ENCODE measurements at regions not wholly inside any gene's neighbourhood (a gene's known extent, or its start where the extent isn't known, plus 50 kb on each side); places are given as distances from the start of the nearest gene placed in this dataset.

DNA sequence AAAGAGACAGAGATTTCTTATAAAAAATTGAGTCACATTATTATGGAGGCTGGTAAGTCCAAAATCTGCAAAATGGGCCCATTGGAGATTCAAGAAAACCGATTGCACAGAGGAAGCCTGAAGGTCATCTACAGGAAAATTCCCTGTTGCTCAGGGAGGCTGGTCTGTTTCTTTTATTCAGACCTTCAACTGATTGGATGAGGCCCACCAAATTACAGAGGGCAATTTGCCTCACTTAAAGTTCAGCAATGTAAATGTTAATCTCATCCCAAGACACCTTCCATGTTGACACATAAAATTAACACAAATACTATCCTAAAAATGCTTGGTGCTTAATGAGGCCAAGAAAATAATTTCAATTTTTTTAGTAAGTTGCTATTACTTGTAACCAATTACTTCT is 219.2 kb upstream of the RUNX1 start:
- WGBS (ENCODE audit: missing lambda C conversion rate): 14% methylated on average over 1 of the region's 1 CpG
- CTCF ChIA-PET: no interaction called here
- ATAC-seq (no peak), FAIRE-seq (no peak), DNase-seq (ENCODE audit: low read depth in 1 of 2, low spot score in 1 of 2) (no peak)
- no peak for TF ChIP-seq FOSL2 (IDR thresholded peaks at IDR 0.05)
- no peak for TF ChIP-seq FOSL2 (CRISPR knock-in tag; IDR thresholded peaks at IDR 0.05)
- no peak overlapping the region for H3K27ac ChIP-seq
- H3K4me3 ChIP-seq: no peak overlapping the region
- no peaks in the 10 kb centered on the region for H3K9me3 ChIP-seq
- H3K4me1 ChIP-seq: peaks cover 12% of the 10 kb centered on the region
- POLR2A ChIA-PET: no interaction called here
- no peak overlapping the region for H3K4me2 ChIP-seq

DNA sequence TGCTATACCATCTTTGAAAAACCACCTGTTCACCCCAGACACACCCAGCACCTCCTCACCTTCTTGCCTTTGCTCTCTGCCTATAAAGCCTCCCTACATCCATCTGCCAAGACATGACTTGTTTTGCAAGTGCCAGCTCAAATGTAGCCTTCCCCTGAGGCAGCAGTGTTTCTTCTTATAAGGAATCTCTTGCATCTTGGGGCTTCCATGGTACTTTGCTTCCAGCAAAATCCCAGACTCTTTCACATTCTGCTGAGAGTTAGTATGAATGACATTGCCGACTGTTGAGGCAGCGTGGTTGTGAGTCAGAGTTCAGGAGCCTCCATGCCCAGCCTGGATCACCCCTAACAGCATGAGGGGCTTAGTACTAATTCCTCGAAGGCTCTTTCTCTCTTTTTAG is 217.4 kb upstream of the RUNX1 start:
- no peak for ATAC-seq
- Histone ChIP-seq H3K27ac (peak overlapping the region in 1 of 2 experiments; percentile 55; a peak in 1 of 6 replicates), H3K4me2 (no peak overlapping the region), H3K9me3 (no peaks in the 10 kb centered on the region), H3K4me1 (peaks cover 12% of the 10 kb centered on the region), H3K4me3 (no peak overlapping the region)
- ChIA-PET POLR2A (no interaction called here), CTCF (interaction anchor here (1.3 kb wide), 1 partner anchor 377 kb away, joined by 4 read pairs; no protein-coding TSS in a partner anchor)
- no peak for DNase-seq (ENCODE audit: low read depth in 1 of 2, low spot score in 1 of 2)
- FAIRE-seq: no peak
- TF ChIP-seq CBX2 (IDR thresholded peaks at IDR 0.05; ENCODE audit: borderline replicate concordance, low read depth) (no peak), TFCP2L1 (CRISPR knock-in tag; IDR thresholded peaks at IDR 0.05) (no peak), NPAS2 (CRISPR knock-in tag; IDR thresholded peaks at IDR 0.05; ENCODE audit: borderline replicate concordance) (no peak), ZSCAN20 (CRISPR knock-in tag; IDR thresholded peaks at IDR 0.05) (no peak), FOSL2 (IDR thresholded peaks at IDR 0.05) (no peak), FOSL2 (CRISPR knock-in tag; IDR thresholded peaks at IDR 0.05) (no peak), HOXB13 (CRISPR knock-in tag; IDR thresholded peaks at IDR 0.05; ENCODE audit: low read depth) (no peak), SMC3 (IDR thresholded peaks at IDR 0.05) (no peak), RCOR1 (IDR thresholded peaks at IDR 0.05; ENCODE audit: low read depth, low read length) (no peak), FOSB (CRISPR knock-in tag; IDR thresholded peaks at IDR 0.05) (no peak), CBX8 (IDR thresholded peaks at IDR 0.05) (no peak), HDAC2 (IDR thresholded peaks at IDR 0.05) (no peak), POLR2A (IDR thresholded peaks at IDR 0.05; ENCODE audit: low read length) (no peak), HOXB5 (CRISPR knock-in tag; IDR thresholded peaks at IDR 0.05) (no peak), CHD2 (IDR thresholded peaks at IDR 0.05; ENCODE audit: low read length, partially characterized antibody) (no peak)
- TF ChIP-seq, protein P1, sequence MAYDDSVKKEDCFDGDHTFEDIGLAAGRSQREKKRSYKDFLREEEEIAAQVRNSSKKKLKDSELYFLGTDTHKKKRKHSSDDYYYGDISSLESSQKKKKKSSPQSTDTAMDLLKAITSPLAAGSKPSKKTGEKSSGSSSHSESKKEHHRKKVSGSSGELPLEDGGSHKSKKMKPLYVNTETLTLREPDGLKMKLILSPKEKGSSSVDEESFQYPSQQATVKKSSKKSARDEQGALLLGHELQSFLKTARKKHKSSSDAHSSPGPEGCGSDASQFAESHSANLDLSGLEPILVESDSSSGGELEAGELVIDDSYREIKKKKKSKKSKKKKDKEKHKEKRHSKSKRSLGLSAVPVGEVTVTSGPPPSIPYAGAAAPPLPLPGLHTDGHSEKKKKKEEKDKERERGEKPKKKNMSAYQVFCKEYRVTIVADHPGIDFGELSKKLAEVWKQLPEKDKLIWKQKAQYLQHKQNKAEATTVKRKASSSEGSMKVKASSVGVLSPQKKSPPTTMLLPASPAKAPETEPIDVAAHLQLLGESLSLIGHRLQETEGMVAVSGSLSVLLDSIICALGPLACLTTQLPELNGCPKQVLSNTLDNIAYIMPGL (CRISPR knock-in tag; IDR thresholded peaks at IDR 0.05; ENCODE audit: borderline replicate concordance): no peak
- TF ChIP-seq, protein P2, sequence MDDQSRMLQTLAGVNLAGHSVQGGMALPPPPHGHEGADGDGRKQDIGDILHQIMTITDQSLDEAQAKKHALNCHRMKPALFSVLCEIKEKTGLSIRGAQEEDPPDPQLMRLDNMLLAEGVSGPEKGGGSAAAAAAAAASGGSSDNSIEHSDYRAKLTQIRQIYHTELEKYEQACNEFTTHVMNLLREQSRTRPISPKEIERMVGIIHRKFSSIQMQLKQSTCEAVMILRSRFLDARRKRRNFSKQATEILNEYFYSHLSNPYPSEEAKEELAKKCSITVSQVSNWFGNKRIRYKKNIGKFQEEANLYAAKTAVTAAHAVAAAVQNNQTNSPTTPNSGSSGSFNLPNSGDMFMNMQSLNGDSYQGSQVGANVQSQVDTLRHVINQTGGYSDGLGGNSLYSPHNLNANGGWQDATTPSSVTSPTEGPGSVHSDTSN (IDR thresholded peaks at IDR 0.05): no peak
- TF ChIP-seq, protein P3, sequence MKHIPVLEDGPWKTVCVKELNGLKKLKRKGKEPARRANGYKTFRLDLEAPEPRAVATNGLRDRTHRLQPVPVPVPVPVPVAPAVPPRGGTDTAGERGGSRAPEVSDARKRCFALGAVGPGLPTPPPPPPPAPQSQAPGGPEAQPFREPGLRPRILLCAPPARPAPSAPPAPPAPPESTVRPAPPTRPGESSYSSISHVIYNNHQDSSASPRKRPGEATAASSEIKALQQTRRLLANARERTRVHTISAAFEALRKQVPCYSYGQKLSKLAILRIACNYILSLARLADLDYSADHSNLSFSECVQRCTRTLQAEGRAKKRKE (CRISPR knock-in tag; IDR thresholded peaks at IDR 0.05; ENCODE audit: low read depth): no peak
- 79% methylated on average over 3 of the region's 3 CpGs for WGBS (ENCODE audit: missing lambda C conversion rate)

DNA sequence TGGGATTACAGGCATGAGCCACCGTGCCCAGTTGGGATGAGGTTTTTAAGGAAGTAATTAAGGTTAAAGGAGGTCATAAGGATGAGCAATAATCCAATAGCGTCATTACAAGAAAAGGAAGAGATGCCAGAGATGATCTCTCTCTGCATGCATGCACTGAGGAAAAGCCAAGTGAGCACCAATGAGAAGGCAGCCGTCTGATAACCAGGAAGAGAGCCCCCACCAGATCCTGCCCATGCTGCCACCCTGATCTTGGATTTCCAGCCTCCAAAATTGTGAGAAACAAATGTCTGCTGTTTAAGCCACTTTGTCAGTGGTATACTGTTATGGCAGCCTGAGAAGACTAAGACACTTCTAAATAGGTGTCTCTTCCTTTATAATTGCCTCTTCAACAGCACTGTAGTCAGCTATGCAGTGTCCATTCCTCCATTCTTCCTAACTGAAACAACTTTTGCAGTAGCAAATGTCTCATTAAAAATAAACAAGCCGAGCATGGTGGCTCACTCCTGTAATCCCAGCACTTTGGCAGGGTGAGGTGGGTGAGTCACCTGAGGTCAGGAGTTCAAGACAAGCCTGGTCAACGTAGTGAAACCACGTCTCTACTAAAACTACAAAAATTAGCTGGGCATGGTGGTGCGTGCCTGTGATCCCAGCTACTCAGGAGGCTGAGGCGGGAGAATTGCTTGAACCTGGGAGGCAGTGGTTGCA is 216.2 kb upstream of the RUNX1 start:
- Histone ChIP-seq H3K27ac (peak overlapping the region; percentile 52 to 76; a peak in 5 of 6 replicates), H3K4me3 (no peak overlapping the region), H3K4me2 (peak overlapping the region; percentile 35), H3K4me1 (peaks cover 12% of the 10 kb centered on the region), H3K9me3 (peaks cover 2% of the 10 kb centered on the region; the same call in 1 of the 3 replicates)
- peak; percentile 2 to 64 for DNase-seq (ENCODE audit: low read depth in 1 of 2, low spot score in 1 of 2)
- ChIA-PET CTCF (interaction anchor here (0.6 to 1.3 kb wide), 3 partner anchors 11 to 446 kb away, joined by 4 to 5 read pairs (median 4); no protein-coding TSS in a partner anchor), POLR2A (no interaction called here)
- ATAC-seq: peak; percentile 34 to 72; a peak in 4 of 6 replicates
- TF ChIP-seq HOXB5 (CRISPR knock-in tag; IDR thresholded peaks at IDR 0.05) (no peak), FOSL2 (IDR thresholded peaks at IDR 0.05) (no peak), FOSL2 (CRISPR knock-in tag; IDR thresholded peaks at IDR 0.05) (peak; percentile 73)
- TF ChIP-seq, protein P4, sequence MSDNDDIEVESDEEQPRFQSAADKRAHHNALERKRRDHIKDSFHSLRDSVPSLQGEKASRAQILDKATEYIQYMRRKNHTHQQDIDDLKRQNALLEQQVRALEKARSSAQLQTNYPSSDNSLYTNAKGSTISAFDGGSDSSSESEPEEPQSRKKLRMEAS (IDR thresholded peaks at IDR 0.05): peak; percentile 66; the same call in 1 of the 2 replicates
- no peak for FAIRE-seq
- 7% methylated on average over 8 of the region's 8 CpGs for WGBS (ENCODE audit: missing lambda C conversion rate)

All from A549 (cell line).